Gastroesophageal sphincter (tissue), 3 donors: ENCODE measurements at regions not wholly inside any gene's neighbourhood (a gene's known extent, or its start where the extent isn't known, plus 50 kb on each side); places are given as distances from the start of the nearest gene placed in this dataset.

Experiments used
- EP300 ChIP-seq: sonication (generic); formaldehyde crosslinking; IDR thresholded peaks from one replicate; pipeline ENCODE4 v1.6.1; 2017; ENCODE audit warnings: antibody characterized with exemption, mild to moderate bottlenecking
- POLR2A ChIP-seq, 2 donors: fragments of 450-650 bp; IDR thresholded peaks; one replicate each; pipeline ENCODE4 v1.6.1; 2017; ENCODE audit warnings: antibody characterized with exemption in 2 of 2, mild to moderate bottlenecking in 2 of 2, moderate library complexity in 1 of 2
- POLR2AphosphoS5 ChIP-seq: sonication (generic); formaldehyde crosslinking; IDR thresholded peaks from one replicate; pipeline ENCODE4 v1.6.1; 2017; ENCODE audit warnings: antibody characterized with exemption
- TF ChIP-seq, protein P1 (sequence below), 4 experiments: fragments of 200-600 bp in 2 of 4; fragments of 450-650 bp in 2 of 4; sonication (generic) in 1 of 4; IDR thresholded peaks; one replicate each; pipeline ENCODE4 v1.5.1; 2017 to 2019; ENCODE audit warnings: antibody characterized with exemption in 4 of 4, mild to moderate bottlenecking in 2 of 4, moderate library complexity in 2 of 4

GRCh38 chr5:60370508-60370907 is 329.5 kb downstream of the DEPDC1B start:
- TF ChIP-seq POLR2A (IDR thresholded peaks at IDR 0.05) (no peak), POLR2AphosphoS5 (no peak), EP300 (no peak)
- TF ChIP-seq, protein P1, sequence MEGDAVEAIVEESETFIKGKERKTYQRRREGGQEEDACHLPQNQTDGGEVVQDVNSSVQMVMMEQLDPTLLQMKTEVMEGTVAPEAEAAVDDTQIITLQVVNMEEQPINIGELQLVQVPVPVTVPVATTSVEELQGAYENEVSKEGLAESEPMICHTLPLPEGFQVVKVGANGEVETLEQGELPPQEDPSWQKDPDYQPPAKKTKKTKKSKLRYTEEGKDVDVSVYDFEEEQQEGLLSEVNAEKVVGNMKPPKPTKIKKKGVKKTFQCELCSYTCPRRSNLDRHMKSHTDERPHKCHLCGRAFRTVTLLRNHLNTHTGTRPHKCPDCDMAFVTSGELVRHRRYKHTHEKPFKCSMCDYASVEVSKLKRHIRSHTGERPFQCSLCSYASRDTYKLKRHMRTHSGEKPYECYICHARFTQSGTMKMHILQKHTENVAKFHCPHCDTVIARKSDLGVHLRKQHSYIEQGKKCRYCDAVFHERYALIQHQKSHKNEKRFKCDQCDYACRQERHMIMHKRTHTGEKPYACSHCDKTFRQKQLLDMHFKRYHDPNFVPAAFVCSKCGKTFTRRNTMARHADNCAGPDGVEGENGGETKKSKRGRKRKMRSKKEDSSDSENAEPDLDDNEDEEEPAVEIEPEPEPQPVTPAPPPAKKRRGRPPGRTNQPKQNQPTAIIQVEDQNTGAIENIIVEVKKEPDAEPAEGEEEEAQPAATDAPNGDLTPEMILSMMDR (IDR thresholded peaks at IDR 0.05) = no peak
